ENCODE measurements at regions not wholly inside any gene's neighbourhood (a gene's known extent, or its start where the extent isn't known, plus 50 kb on each side); places are given as distances from the start of the nearest gene placed in this dataset.
"Not testable (repeated sequence)": the region's sequence is repeated elsewhere in the genome, so short reads cannot be mapped to it uniquely, and the experiment has no call there.

DNA sequence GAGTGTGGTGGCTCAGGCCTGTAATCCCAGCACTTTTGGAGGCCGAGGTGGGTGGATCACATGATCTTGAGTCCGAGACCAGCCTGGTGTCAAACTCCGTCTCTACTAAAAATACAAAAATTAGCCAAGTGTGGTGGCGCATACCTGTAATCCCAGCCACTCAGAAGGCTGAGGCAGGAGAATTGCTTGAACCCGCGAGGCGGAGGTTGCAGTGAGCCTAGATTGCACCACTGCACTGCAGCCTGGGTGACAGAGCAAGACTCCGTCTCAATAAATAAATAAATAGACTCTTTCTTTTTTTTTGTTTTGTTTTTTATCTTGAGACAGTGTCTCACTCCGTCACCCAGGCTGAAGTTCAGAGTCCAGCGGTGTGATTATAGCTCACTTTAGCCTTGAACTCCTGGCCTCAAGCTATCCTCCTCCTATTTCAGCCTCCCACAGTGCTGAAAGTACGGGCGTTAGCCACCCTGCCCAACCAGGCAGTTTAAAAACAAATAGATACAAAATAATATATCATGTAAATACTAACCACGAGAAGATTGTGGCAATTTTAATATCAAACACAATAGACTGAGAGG, 1158.0 kb upstream of the TMEFF2 start:
- not testable (repeated sequence) for DNase-seq

DNA sequence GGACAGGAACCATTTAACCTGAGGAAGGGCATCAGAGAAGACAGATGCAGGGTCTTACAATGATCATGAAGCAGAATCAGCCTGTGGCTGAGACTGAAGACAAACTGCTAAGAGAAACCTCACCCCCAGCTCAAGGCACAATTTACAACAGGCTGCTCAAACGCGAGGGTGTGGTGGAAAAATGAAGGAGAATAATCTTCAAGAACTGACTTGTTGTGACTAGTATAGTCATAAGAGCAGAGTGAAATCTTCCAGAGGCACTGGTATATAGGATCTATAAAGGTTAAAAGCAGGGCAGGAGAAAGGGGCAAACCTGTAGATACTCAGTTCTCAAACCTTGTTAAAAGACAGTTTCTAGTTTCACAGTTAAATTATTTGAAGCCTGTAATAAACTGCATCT, 1155.8 kb upstream of the TMEFF2 start:
- DNase-seq, result no peak

DNA sequence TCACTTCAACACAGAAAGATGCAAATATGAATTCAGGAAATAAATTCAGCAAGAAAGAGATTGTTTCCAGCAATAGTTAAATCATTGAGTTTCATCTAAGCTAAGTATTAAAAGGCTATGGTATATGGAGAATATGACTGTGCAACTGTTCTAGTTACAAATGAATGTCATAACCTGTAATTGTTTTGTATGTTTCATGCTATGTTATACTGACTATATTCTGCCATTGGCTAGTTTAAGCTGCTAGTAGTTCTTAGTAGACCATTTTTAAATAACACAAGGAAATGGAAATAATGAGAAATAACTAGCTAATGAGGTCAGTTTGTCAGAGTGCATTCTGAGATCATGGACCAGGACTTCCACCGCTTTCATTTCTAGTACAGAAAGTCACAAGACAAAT, 1154.9 kb upstream of the TMEFF2 start:
- DNase-seq, result no peak

DNA sequence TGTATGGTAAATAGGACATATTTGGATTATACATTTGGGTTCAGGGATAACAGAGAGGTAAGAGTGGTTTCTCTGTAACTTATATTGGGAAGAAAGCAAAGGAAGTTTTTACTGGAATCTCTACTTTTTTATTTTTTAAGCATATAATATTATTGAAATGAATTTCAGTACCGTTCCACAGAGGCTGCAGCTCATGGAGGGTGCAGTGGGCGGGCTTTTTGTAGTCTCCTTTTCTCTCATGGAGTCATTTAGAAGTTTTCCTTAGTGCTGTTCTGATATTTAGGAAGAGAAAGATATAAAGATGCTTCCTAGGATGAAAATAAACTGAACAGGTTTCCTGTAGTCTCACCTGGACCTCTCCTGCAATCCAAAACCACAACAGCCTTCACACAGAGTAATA, 1153.3 kb upstream of the TMEFF2 start:
- no peak for DNase-seq

DNA sequence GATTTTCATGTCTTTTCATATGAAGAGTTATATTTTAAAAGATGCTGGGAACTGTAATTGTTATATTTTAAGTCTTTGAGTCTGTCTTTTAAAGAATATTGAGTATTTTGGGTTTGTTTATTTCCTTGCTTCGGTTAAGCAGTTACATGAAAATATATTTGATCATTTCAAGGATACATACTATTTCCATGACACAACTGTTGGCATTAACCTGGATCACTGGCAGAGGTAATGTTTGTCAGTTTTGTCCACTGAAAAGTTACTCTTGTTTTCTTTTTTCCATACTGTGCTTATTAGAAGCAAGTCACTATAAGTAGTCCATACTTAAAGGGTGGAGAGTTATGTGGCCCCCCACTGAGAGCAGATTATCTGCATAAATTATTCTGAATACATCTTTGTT, 1142.0 kb upstream of the TMEFF2 start:
- DNase-seq, result no peak

DNA sequence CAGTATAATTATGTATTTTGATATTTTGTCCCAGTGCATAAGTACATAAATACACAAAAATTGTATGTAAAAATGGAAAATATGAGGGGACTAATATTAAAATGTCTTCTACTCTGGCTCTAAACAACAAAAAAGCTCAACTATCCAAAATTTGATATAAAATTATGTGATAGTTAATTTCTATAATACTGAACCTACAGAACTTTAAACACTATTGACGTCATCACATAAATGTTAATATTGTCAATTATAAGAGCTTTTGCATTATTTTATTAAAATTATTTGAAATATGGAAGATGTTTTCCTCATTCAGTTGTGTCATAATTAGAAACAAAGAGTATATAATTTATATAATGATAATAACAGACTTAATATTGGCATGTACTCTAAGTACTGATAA, 1139.7 kb upstream of the TMEFF2 start:
- no peak for DNase-seq

DNA sequence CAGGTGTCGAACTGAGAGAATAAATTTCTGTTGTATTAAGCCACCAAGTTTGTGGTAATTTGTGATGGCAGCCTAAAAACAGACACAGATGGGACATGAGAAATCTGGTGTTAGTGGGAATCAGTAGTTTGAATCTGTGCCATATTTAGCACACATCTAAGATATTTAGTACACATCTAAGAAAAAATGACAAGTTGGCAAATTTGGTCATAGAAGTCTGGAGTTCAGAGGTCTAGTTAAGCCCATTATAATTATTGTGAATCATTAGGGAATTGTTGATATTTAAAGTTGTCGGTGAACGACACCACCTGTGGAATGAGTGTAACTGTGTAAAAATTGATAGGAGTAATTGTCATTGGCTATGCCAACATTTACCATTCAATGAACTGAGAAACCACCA, 1138.8 kb upstream of the TMEFF2 start:
- no peak for DNase-seq

DNA sequence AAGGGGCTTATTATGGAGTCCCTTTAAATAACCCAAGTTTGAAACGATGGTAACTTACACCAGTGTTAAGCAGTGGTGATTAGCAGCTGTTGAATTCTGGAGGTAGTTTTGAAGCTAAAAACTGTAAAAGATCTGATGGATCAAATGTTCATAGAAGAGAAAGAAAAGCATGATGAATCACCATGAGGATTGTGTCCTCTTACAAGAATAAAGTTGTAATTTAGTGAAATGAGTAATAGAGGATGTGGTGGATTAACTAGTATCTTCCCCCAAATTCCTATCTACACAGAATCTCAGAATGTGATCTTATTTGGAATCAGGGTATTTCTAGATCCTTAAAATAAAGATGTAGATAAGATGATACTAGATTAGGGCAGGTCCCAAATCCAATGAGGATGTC, 1138.2 kb upstream of the TMEFF2 start:
- DNase-seq, result no peak

DNA sequence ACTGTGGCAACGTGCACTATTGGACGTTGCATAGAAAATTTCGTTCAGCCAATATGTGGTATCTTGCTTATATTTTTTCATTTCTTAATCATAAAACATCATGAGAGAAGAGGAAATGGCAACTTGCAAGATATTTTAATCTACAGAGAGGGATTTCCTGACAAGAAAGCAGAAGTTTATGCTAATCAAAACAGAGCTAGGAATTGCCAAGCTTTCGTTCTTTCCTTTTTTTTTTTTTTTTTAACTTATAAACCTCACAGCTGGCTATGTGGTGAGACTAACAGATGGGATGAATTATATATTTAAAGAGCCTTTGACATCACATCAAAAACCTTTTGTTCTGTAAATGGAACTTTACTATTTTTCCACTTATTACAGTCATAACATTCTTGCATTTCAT, 1136.9 kb upstream of the TMEFF2 start:
- DNase-seq, result no peak

DNA sequence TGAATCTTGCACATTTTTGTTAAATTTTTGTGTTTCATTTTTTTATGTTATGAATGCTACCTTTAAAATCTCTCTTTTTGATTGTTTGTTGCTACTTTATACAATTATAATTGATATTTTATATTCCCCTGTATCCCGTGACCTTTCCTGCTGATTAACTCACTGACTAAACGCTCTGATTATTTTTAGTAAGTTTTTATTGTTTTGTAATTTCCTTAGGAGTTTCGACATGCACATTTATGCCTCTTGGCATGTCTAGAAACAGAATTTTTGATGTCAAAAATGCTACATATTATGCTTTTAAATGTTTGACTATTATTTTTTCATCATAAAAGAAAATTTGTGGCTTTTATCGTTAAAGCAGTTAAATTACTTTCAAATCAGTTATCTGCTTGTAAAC, 1131.6 kb upstream of the TMEFF2 start:
- DNase-seq, result no peak

DNA sequence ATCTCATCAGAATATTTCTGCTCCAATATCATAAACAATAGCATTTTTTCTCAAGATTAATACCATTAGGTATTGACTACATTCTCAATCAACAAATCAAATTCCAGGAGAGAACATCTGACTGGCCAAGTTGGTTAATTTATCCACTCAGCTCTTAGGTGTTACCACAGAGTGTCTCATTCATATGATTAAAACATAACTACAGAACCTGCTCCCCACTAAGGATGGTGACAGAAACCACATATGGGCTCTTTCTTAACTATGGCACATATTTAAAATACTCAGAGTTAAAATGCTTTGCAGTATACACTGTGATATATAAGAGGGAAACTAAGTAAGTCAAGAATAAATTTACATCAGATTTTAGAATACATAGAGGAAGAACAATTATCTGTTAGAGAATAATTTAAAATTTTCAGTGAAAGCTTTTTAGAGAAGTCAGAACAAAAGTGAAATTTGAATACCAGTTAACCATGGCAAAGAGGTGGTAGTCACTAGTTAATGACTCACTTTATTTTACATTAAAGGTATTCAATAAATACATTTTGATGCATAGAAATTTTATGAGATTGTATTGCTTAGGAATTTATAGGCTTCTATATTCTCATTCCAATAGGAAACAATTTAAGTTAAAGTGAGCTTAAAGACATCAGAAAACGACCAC, 1120.8 kb upstream of the TMEFF2 start:
- no peak for DNase-seq

DNA sequence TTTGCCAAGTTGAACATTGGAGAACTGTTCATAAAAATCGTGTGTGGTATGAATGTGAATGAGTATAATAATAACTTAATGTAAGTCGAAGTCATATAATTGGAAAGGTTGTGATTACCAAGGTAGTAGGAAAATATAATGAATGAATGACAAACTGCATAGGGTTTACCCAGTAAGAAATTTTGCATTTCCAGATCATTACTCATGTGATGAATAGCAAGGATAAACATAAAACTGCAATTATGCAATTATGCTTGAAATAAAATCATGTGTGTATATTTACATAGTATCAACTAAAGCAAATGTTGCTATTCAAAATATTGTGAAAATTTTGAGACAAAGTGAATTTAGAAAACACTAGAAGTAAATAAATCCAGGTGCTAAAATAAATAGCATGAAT, 1108.7 kb upstream of the TMEFF2 start:
- DNase-seq, result no peak

DNA sequence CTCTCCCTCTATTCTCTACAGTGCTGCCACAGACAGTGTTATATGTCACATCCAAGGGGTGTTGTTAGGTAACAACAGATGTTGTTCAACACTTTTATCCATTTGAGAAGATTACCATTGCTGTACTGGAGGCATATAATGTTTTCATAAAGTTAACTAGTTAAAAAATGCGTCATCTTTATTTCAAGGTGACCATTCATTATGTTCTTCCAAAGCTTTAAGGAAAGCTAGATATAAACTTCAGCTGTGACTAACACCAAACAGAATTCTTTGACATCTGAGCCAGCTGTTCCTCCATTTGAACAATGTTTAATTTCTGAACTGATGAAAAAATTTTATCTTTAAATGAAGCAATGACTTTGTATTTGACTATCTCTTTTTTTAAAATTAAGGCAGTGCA, 1099.6 kb upstream of the TMEFF2 start:
- DNase-seq, result no peak

DNA sequence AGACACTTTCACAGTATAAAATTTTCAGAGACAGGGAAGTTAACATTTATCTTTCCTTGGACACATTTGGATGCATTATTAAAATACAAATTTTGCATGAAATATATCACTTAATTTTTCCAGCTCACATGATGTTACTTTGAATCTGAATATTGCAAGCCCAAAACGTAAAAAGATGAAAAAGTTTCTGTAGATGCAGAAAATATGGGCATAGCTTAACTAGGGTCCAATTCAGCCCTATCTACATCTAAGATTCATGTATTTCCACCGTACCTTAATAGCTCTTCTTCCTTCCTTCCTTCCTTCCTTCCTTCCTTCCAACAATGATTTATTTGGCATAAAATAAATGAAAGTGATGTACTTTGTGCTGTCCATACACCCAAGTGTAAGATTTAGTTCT, 1084.6 kb upstream of the TMEFF2 start:
- DNase-seq, result no peak

DNA sequence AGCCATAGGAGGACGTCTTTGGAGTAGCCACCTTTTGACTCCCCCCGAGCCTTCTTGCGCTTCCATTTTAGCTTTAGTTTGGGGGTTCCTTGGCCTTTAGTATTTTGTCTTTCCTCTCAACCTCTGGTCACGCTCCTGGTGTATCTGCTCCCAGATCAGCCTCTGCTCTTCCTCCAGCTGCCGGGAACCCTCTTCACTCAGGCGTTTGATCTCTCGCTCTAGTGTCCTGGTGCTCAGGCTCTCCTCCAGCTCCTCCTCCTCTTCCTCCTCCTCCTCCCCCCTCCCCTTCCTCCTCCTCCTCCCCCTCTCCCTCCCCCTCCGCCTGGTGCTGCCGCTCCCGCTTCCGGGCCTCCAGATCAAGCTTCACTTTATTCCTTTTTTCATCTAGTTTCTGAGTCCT, 1082.3 kb upstream of the TMEFF2 start:
- no peak for DNase-seq

DNA sequence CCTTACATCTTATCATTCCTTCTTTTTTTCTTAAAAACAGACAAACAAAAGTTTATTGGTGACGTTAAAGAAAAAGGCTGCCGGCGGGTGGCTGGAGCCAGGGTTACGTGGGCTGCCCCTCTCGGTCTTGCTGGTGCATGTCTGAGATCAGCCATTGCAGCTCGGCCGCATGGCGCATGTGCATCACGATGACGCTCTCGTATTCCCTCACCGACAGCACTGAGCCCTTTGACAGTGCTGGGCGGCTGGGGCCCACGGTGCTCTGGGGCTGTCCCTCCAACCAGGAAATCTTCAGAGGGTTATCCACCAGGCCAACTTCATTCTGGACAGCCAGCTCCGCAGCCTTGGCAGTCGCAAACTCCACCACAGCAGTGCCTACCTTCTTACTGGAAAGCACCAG, 1081.8 kb upstream of the TMEFF2 start:
- DNase-seq, result no peak

DNA sequence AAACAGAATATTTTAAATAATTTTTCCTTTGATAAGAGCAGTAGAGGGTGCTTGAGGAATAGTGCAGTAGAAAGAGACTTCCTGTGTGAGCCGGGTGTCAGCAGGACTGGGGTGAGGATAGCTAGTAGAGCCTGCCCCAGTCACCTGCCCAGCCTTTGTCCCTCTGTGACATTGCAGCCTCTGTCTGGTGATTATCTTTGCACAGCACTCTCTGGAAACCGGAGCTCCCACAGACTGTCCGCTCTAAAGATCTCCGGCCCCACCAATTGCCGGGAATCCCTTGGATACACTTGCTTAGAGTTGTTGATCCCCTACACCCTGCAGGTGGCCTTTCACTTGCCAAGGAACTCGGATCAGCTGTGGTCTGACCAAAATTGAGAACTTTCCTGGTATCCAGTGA, 1081.3 kb upstream of the TMEFF2 start:
- DNase-seq, result no peak

DNA sequence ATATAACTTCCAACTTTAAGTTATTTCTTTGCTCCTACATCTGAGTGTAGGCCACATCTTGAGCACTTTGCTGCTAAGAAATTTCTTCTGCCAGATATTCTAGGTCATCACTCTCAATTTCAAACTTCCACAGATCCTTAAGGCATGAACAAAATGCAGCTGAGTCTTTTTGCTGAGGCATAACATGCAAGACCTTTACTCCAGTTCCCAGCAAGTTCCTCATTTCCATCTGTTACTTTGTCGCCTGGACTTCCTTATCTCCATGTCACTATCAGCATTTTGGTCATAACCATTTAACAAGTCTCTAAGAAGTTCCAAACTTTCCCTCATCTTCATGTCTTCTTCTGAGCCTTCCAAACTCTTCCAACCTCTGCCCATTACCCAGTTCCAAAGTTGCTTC, 1077.3 kb upstream of the TMEFF2 start:
- DNase-seq, result no peak

DNA sequence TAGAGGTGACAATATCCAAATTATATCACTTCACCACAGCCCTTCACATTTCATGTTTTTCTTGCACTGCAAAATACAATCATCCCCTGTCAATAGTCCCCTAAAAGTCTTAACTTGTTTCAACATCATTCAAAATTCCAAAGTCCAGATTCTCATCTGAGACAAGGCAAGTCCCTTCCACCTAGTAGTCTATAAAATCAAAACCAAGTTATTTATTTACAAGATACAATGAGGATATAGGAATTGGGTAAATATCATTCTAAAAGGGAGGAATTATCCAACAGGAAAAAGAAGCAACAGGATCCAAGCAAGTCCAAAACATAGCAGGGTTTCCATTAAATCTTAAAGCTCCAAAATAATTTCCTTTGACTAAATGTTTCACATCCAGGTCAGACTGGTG, 1076.1 kb upstream of the TMEFF2 start:
- DNase-seq, result no peak

DNA sequence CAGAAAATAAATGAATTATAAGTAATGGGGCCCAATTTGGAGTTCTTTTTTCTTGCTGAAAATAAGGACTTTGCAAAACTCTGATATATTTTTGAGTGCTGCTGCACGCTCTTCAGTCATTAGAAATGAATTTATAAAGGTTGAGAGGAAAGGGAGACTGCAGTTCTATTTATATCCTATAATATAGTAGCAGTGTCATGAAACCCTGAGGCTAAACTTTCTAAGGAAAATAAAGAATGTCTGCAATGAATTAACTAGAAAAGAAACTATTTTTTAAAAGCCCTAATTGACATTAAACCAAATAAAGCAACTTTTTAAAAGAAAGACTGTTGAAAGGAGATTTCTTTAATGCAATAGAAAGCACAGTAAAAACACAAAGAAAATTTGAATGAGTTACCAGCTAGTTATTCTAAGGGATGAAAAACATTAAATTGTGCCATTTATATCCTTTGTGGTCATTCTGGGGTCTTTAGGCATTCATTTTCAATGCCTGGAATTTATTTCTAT, 1072.8 kb upstream of the TMEFF2 start:
- DNase-seq, result no peak

DNA sequence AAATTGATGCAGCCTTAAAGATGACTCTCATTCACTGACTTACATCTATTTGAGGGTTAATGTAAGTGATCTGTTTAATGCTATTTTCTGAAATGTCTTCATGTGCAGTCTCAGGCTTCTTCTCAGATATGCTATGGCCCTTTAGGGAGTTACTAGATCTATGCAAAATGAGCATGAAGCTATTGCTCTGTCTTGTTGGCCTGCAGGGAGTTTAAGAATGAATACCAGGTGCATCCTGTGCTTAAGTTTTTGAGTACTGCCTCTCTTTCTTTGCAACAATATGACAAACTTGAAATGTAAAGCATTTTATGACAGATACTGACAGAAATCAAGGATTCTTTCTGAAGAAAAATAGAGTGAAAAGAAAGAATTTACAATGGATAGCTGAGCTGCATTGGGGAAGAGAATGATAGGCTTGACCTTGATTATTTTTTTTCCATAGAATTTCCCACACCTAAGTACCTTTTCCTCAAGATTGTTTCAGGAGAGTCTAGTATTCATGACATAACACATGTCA, 1058.3 kb upstream of the TMEFF2 start:
- no peak for DNase-seq

DNA sequence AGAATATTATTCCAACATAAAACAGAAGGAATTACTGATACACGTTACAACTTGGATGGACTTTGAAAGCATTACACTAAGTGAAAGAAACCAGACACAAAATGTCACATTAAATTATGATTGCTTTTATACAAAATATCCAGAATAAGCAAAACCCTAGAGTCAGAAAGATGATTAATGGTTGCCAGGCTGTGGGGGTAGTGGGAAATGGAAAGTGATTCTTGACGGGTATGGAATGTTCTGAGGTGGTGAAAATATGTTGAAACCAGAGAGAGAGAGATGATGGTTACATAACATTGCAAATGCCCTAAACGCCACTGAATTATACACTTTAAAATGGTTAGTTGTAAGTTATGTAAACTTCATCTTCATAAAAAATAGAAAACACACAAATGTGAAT, 1057.2 kb upstream of the TMEFF2 start:
- no peak for DNase-seq

DNA sequence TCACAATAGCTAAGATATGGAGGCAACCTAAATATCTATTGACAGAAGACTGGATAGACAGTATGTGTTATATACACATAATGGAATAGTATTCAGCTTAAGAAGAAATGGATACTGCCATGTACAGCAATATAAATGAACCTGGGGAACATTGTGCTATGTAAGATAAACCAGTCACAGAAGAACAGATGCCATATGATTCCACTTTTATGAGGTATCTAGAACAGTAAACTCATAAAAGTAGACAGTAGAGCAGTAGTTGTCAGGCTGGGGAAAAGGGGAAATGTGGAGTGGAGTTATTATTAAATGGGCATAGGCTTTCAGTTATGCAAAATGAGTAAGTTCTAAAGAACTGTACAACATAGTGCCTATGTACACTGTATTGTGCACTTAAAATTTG, 1055.7 kb upstream of the TMEFF2 start:
- no peak for DNase-seq

DNA sequence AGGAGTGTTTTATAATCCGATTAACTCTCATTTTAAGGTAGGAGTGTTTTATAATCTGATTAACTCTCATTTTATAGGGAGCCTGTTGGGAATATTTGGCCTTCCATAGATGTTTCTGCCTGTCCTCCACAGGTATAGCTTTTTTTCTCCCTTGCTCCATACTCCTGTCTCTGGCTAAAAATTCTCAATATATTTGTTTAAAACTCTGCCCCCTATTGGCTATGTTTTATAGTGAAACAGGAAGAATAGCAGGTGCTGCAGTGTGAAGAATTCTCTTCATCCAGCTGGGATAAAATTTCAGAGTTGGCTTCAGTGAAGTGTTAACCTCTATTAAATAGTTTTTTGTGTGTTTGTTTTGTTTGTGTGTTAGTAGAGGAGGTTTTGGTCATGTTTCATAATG, 1046.0 kb upstream of the TMEFF2 start:
- no peak for DNase-seq

DNA sequence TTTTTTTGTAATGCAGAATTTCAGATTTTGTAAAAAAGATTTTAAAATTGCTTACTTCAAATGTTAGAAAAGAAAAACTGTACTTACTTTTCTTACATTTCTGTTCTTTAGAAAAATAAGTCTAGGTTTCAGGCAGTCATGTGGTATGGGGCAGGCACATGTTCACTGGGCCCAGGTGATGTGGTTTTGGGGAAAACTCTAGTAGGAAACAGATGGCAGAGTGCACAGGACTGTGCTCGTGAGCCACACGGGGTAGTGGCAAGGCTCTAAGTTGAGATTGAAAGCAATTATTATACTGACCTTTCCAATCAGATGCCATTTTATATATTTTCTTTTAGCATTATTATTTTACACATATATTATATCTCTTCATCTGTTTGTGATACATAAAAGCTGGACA, 1036.9 kb upstream of the TMEFF2 start:
- DNase-seq, result no peak
